Panc1 (cell line): ENCODE measurements at regions not wholly inside any gene's neighbourhood (a gene's known extent, or its start where the extent isn't known, plus 50 kb on each side); places are given as distances from the start of the nearest gene placed in this dataset.

Experiments
- ATAC-seq: fragments of 200-7000 bp; cut with Tn5 transposase; 2 replicates; pipeline ENCODE4 v1.9.1; 2020; ENCODE audit warnings: mild to moderate bottlenecking, moderate library complexity
- BruUV-seq: library from RNA; stranded (reverse); fragments of 400-500 nt; replicated peaks from 2 replicates; lab custom pipeline; 2021; lab: Mats Ljungman, UMichigan
- CTCF ChIA-PET: fragments of 300-600 bp; sonication (Branson Sonifier 250); formaldehyde crosslinking; loops from one replicate; lab custom pipeline; 2022; ENCODE audit warnings: antibody characterized with exemption; lab: Charles Lee
- POLR2A ChIA-PET: fragments of 300-600 bp; sonication (Branson Sonifier 250); formaldehyde crosslinking; loops from one replicate; lab custom pipeline; 2022; ENCODE audit warnings: antibody characterized with exemption; lab: Charles Lee
- DNase-seq: peaks from one replicate; pipeline ENCODE4 v3.0.0-alpha.2; 2010; ENCODE audit warnings: low read depth, low spot score
- H3K27ac ChIP-seq: 2 replicates; pipeline ENCODE4 v1.5.1; 2011; ENCODE audit warnings: mild to moderate bottlenecking, low read length, inconsistent platforms
- H3K27me3 ChIP-seq: fragments of 200-500 bp; sonication (Bioruptor generic); 2 replicates; pipeline ENCODE4 v1.6.0; 2014; ENCODE audit warnings: low read length, inconsistent platforms; ENCODE audit not compliant: control insufficient read depth, insufficient read depth
- H3K36me3 ChIP-seq: fragments of 200-500 bp; sonication (Bioruptor generic); 2 replicates; pipeline ENCODE4 v1.5.1; 2014; ENCODE audit warnings: inconsistent platforms, mild to moderate bottlenecking, low read length, moderate library complexity; ENCODE audit not compliant: control insufficient read depth, insufficient read depth
- H3K4me1 ChIP-seq: 2 replicates; pipeline ENCODE4 v1.5.1; 2011; ENCODE audit warnings: inconsistent platforms, mild to moderate bottlenecking, low read length, moderate library complexity; ENCODE audit not compliant: control insufficient read depth, insufficient read depth
- H3K4me3 ChIP-seq, 2 experiments: 2 replicates each; pipeline ENCODE4 v1.5.1; 2011 to 2012; ENCODE audit warnings: low read depth in 2 of 2, low read length in 2 of 2, mild to moderate bottlenecking in 2 of 2, inconsistent platforms in 1 of 2, moderate library complexity in 1 of 2
- H3K9me3 ChIP-seq: fragments of 200-500 bp; sonication (Bioruptor generic); 2 replicates; pipeline ENCODE4 v1.5.1; 2014; ENCODE audit warnings: low read depth, mild to moderate bottlenecking, inconsistent platforms, low read length, moderate library complexity; ENCODE audit not compliant: control insufficient read depth, insufficient read depth
- CTCF ChIP-seq: fragments of 450-650 bp; IDR thresholded peaks from 2 replicates; pipeline ENCODE4 v1.5.1; 2017; ENCODE audit warnings: mild to moderate bottlenecking
- POLR2AphosphoS5 ChIP-seq: IDR thresholded peaks from 2 replicates; pipeline ENCODE4 v1.6.1; 2012; ENCODE audit warnings: mild to moderate bottlenecking, low read depth, low read length, moderate library complexity
- REST ChIP-seq, 2 experiments: IDR thresholded peaks; 2 replicates each; pipeline ENCODE4 v1.6.1; 2011 to 2012; ENCODE audit warnings: low read depth in 2 of 2, control low read depth in 1 of 2, low read length in 1 of 2, mild to moderate bottlenecking in 1 of 2, moderate library complexity in 1 of 2; ENCODE audit not compliant: insufficient read depth in 1 of 2
- SIN3A ChIP-seq: IDR thresholded peaks from 2 replicates; pipeline ENCODE4 v1.6.1; 2012; ENCODE audit warnings: low read depth, mild to moderate bottlenecking, low read length, moderate library complexity, borderline replicate concordance; ENCODE audit not compliant: insufficient read depth
- TCF7L2 ChIP-seq: IDR thresholded peaks from 2 replicates; pipeline ENCODE4 v1.6.1; 2011; ENCODE audit warnings: mild to moderate bottlenecking, low read depth, low read length, inconsistent platforms
- in situ Hi-C: cut with HindIII; loops from 2 replicates; pipeline ENCODE4 v1.10.0; 2016; ENCODE audit warnings: low sequenced_read_pairs, low pct_unique_long_range_greater_than_20kb
- intact Hi-C: fragments of 100-400 bp; cut with micrococcal nuclease; formaldehyde crosslinking; loops from one replicate; pipeline ENCODE4 v1.10.0; 2022; ENCODE audit not compliant: unreplicated experiment

GRCh38 chr18:39737869-39738268 lies 2172.3 kb upstream of the CELF4 start:
- intact Hi-C loops: no loop called here
- ChIA-PET POLR2A (no interaction called here), CTCF (no interaction called here)
- no peaks in the 10 kb centered on the region for H3K4me1 ChIP-seq
- BruUV-seq: no TSS peak
- DNase-seq (no peak), ATAC-seq (no peak)
- in situ Hi-C loops: no loop called here
- no peak overlapping the region for H3K4me3 ChIP-seq
- no peak for TF ChIP-seq TCF7L2
- no peak for TF ChIP-seq SIN3A
- TF ChIP-seq REST (IDR thresholded peaks at IDR 0.05; ENCODE audit: insufficient read depth in 1 of 2, low read depth in 2 of 2, low read length in 1 of 2): no peak
- no peak for TF ChIP-seq CTCF
- no peak for TF ChIP-seq POLR2AphosphoS5
- H3K9me3 ChIP-seq: no peaks in the 10 kb centered on the region
- H3K27me3 ChIP-seq: no peaks in the 10 kb centered on the region
- no peaks in the 10 kb centered on the region for H3K36me3 ChIP-seq
- no peak overlapping the region for H3K27ac ChIP-seq

DNA sequence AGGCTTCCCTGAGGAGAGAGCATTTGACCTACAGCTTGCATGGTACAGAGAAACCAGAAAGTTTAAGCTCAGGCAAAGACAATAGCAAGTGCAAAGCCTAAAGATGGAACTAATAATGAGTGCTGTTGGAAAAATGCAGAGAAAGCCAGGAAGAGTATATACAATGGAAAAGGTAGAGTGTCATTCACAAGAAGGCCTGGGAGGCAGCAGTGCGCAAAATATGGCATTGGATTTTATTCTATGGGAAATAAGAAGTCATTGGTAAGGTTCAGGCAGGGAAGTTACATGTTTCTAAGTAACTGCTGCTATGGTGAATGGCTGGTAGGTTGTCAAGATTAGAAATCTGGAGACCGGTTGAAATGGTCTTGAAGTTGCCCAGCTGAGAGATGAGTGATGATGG lies 2167.3 kb upstream of the CELF4 start:
- H3K4me3 ChIP-seq: no peak overlapping the region
- DNase-seq (no peak), ATAC-seq (no peak)
- ChIA-PET POLR2A (no interaction called here), CTCF (no interaction called here)
- no peaks in the 10 kb centered on the region for H3K4me1 ChIP-seq
- intact Hi-C loops (no loop called here), in situ Hi-C loops (no loop called here)
- no peaks in the 10 kb centered on the region for H3K36me3 ChIP-seq
- TF ChIP-seq TCF7L2 (no peak), CTCF (peak; percentile 9; the same call in 1 of the 2 replicates)
- H3K9me3 ChIP-seq: no peaks in the 10 kb centered on the region
- no peaks in the 10 kb centered on the region for H3K27me3 ChIP-seq
- H3K27ac ChIP-seq: no peak overlapping the region
- no TSS peak for BruUV-seq

DNA sequence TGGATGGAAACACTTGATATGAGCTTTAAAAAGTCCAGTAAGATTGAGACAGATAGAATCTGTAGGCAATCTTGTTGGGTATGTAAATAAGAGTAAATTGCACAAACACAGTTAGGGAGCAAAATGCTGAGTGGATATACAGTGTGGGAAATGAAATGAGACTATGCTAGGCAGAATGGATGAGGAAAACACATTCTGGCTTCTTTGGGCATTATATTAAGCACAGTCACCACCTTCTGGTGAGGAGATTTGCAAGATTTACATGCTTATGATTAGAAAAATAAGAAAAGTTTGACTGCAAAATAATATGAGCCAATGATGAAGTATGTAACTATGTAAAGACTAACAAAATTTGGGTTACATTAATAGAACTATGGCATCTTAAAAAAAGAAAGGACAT lies 2165.0 kb upstream of the CELF4 start:
- CTCF ChIA-PET: no interaction called here
- intact Hi-C loops: no loop called here
- no TSS peak for BruUV-seq

More for the DNA sequence above, 2165.0 kb upstream of the CELF4 start:
- TF ChIP-seq POLR2AphosphoS5 (no peak), REST (IDR thresholded peaks at IDR 0.05; ENCODE audit: insufficient read depth in 1 of 2, low read depth in 2 of 2, low read length in 1 of 2) (no peak), SIN3A (no peak), CTCF (no peak), TCF7L2 (no peak)
- Histone ChIP-seq H3K4me3 (no peak overlapping the region), H3K27me3 (no peaks in the 10 kb centered on the region), H3K9me3 (no peaks in the 10 kb centered on the region), H3K27ac (no peak overlapping the region), H3K36me3 (no peaks in the 10 kb centered on the region), H3K4me1 (no peaks in the 10 kb centered on the region)
- POLR2A ChIA-PET: no interaction called here
- DNase-seq: no peak
- in situ Hi-C loops: no loop called here
- ATAC-seq: no peak
